Fibroblast of lung (primary cell): ENCODE measurements at regions not wholly inside any gene's neighbourhood (a gene's known extent, or its start where the extent isn't known, plus 50 kb on each side); places are given as distances from the start of the nearest gene placed in this dataset.

Source experiments
- DNase-seq, 2 donors: peaks; one replicate each; pipeline versions ENCODE4 v3.0.0 to v3.0.0-alpha.2; 2010; ENCODE audit warnings: low read depth in 2 of 2
- H2AFZ ChIP-seq: 2 replicates; pipeline ENCODE4 v1.5.1; 2012; ENCODE audit warnings: low read length, control low read depth, inconsistent platforms
- H3K27ac ChIP-seq: 2 replicates; pipeline ENCODE4 v1.5.1; 2011; ENCODE audit warnings: low read length, control low read depth; ENCODE audit not compliant: insufficient read depth
- H3K27me3 ChIP-seq: 2 replicates; pipeline ENCODE4 v1.5.1; 2011; ENCODE audit warnings: mild to moderate bottlenecking, low read length; ENCODE audit not compliant: control insufficient read depth, insufficient read depth
- H3K36me3 ChIP-seq: 2 replicates; pipeline ENCODE4 v1.5.1; 2011; ENCODE audit warnings: low read length; ENCODE audit not compliant: control insufficient read depth, insufficient read depth
- H3K4me1 ChIP-seq: 2 replicates; pipeline ENCODE4 v1.5.1; 2011; ENCODE audit warnings: low read length; ENCODE audit not compliant: control insufficient read depth, insufficient read depth; ENCODE audit errors: extremely low read depth
- H3K4me2 ChIP-seq: 2 replicates; pipeline ENCODE4 v1.5.1; 2011; ENCODE audit warnings: low read length, control low read depth; ENCODE audit not compliant: insufficient read depth; ENCODE audit errors: extremely low read depth
- H3K4me3 ChIP-seq, 4 experiments: fragments of 200-600 bp in 1 of 4; sonication (generic) in 1 of 4; replicated peaks in 1 of 4; 2 replicates each; pipeline ENCODE4 v1.5.1; 2011 to 2016; ENCODE audit warnings: low read length in 4 of 4, low read depth in 3 of 4, mild to moderate bottlenecking in 3 of 4, control low read depth in 2 of 4, inconsistent platforms in 1 of 4, mixed read lengths in 1 of 4; ENCODE audit not compliant: insufficient read depth in 1 of 4; ENCODE audit errors: control extremely low read depth in 1 of 4
- H3K79me2 ChIP-seq: 2 replicates; pipeline ENCODE4 v1.5.1; 2012; ENCODE audit warnings: mild to moderate bottlenecking, low read length, inconsistent platforms; ENCODE audit not compliant: control insufficient read depth, insufficient read depth
- H3K9ac ChIP-seq: 2 replicates; pipeline ENCODE4 v1.5.1; 2011; ENCODE audit warnings: mild to moderate bottlenecking, low read length, control low read depth; ENCODE audit not compliant: insufficient read depth
- H3K9me3 ChIP-seq: 2 replicates; pipeline ENCODE4 v1.5.1; 2012; ENCODE audit warnings: low read depth, low read length; ENCODE audit not compliant: control insufficient read depth, insufficient read depth
- H4K20me1 ChIP-seq: 2 replicates; pipeline ENCODE4 v1.5.1; 2011; ENCODE audit warnings: low read length; ENCODE audit not compliant: control insufficient read depth, insufficient read depth; ENCODE audit errors: extremely low read depth
- CTCF ChIP-seq, 2 donors: IDR thresholded peaks in 1 of 2; conservative IDR thresholded peaks in 1 of 2; 1 replicate in 1 of 2; 2 replicates in 1 of 2; pipeline ENCODE4 v1.5.1; 2011 to 2012; ENCODE audit warnings: low read length in 2 of 2, control low read depth in 1 of 2, inconsistent platforms in 1 of 2, low read depth in 1 of 2, mild to moderate bottlenecking in 1 of 2
- EZH2 ChIP-seq: IDR thresholded peaks from 2 replicates; pipeline ENCODE4 v1.5.1; 2012; ENCODE audit warnings: low read length, control low read depth, mild to moderate bottlenecking; ENCODE audit errors: missing control alignments

DNA sequence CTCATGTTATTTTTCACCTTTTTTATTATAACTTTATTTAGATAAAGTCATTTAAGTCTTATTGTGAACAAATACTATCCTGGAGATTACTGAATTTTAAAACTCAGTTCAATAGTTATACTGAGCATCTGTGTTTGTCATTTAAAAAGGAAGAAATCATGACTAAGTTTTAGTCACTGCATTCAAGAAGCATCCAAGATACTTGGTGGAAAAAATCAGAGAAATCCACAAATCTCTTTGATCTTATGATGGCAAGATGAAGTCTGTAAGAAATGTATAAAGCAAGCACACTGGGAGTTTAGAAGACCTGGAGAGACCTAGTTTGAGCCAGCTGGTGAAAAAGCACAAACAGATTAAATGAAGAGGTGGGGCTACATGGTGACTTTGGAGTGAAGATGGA, 529.8 kb upstream of the IGFBP3 start:
- no peaks in the 10 kb centered on the region for H3K79me2 ChIP-seq
- H3K9me3 ChIP-seq, result no peaks in the 10 kb centered on the region
- H3K27ac ChIP-seq, result no peak overlapping the region
- no peaks in the 10 kb centered on the region for H4K20me1 ChIP-seq
- no peak overlapping the region for H3K4me2 ChIP-seq
- H2AFZ ChIP-seq, result no peak overlapping the region
- TF ChIP-seq EZH2 (no peak), CTCF (conservative IDR thresholded peaks at IDR 0.05 in 1 of 2, IDR thresholded peaks at IDR 0.05 in 1 of 2; ENCODE audit: low read depth in 1 of 2, low read length in 2 of 2) (no peak)
- H3K9ac ChIP-seq, result no peak overlapping the region
- H3K27me3 ChIP-seq, result no peaks in the 10 kb centered on the region
- no peak overlapping the region for H3K4me3 ChIP-seq
- peak in 1 of 2 donors; percentile 20 for DNase-seq
- H3K36me3 ChIP-seq, result no peaks in the 10 kb centered on the region
- H3K4me1 ChIP-seq, result peaks cover under 1% of the 10 kb centered on the region

DNA sequence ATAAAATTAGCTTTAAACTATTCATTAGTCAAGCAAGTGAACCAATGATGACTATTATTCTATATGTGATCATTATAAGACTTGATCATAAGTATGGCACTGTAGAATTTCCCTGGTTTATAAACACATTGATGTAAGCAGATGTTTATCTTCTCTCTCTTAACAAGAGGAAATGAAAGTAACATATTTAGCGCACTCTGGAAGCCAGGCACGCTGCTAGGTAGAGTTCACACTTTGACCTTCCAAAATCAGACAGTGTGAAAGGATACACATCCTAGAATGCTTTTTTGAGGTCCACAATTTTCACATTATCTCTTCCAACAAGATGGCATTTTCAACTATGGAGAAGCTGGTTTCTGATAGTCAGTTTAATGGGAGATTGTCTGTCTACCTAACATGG, 529.4 kb upstream of the IGFBP3 start:
- DNase-seq, result no peak
- no peak overlapping the region for H3K4me3 ChIP-seq
- H3K9ac ChIP-seq, result no peak overlapping the region
- no peaks in the 10 kb centered on the region for H3K27me3 ChIP-seq
- no peak overlapping the region for H2AFZ ChIP-seq
- no peaks in the 10 kb centered on the region for H3K79me2 ChIP-seq
- H3K36me3 ChIP-seq, result no peaks in the 10 kb centered on the region
- no peak overlapping the region for H3K27ac ChIP-seq
- no peaks in the 10 kb centered on the region for H4K20me1 ChIP-seq
- H3K9me3 ChIP-seq, result no peaks in the 10 kb centered on the region
- TF ChIP-seq CTCF (conservative IDR thresholded peaks at IDR 0.05 in 1 of 2, IDR thresholded peaks at IDR 0.05 in 1 of 2; ENCODE audit: low read depth in 1 of 2, low read length in 2 of 2) (no peak), EZH2 (no peak)
- no peaks in the 10 kb centered on the region for H3K4me1 ChIP-seq
- H3K4me2 ChIP-seq, result no peak overlapping the region

GRCh38 chr7:46449743-46450142, 528.7 kb upstream of the IGFBP3 start:
- DNase-seq, result no peak
- H3K36me3 ChIP-seq, result no peaks in the 10 kb centered on the region
- no peaks in the 10 kb centered on the region for H3K4me1 ChIP-seq
- H3K4me2 ChIP-seq, result no peak overlapping the region
- TF ChIP-seq CTCF (conservative IDR thresholded peaks at IDR 0.05 in 1 of 2, IDR thresholded peaks at IDR 0.05 in 1 of 2; ENCODE audit: low read depth in 1 of 2, low read length in 2 of 2) (no peak), EZH2 (no peak)
- H3K9me3 ChIP-seq, result no peaks in the 10 kb centered on the region
- no peak overlapping the region for H3K9ac ChIP-seq
- H3K27me3 ChIP-seq, result no peaks in the 10 kb centered on the region
- H2AFZ ChIP-seq, result no peak overlapping the region
- no peak overlapping the region for H3K4me3 ChIP-seq
- H3K27ac ChIP-seq, result no peak overlapping the region
- H4K20me1 ChIP-seq, result no peaks in the 10 kb centered on the region
- H3K79me2 ChIP-seq, result no peaks in the 10 kb centered on the region
